NCI-H226 (cell line): ENCODE measurements at regions not wholly inside any gene's neighbourhood (a gene's known extent, or its start where the extent isn't known, plus 50 kb on each side); places are given as distances from the start of the nearest gene placed in this dataset.
A peak's percentile ranks its signal among the peaks of the same experiment; 100 is the strongest.

Source experiments
- DNase-seq: peaks from one replicate; pipeline ENCODE4 v3.0.0-alpha.2; 2015

GRCh38 chr7:84277628-84278224 is 83.1 kb upstream of the SEMA3A start:
- no peak for DNase-seq

GRCh38 chr7:84274029-84274638 is 79.5 kb upstream of the SEMA3A start:
- no peak for DNase-seq

- peak; percentile 36 for DNase-seq
These were observed 77.0 kb upstream of the SEMA3A start for GRCh38 chr7:84271543-84271942.

- no peak for DNase-seq
These were observed 69.8 kb upstream of the SEMA3A start for GRCh38 chr7:84264396-84264795.

GRCh38 chr7:84263106-84263505 is 68.5 kb upstream of the SEMA3A start:
- DNase-seq: no peak

- no peak for DNase-seq
These were observed 66.9 kb upstream of the SEMA3A start for GRCh38 chr7:84261509-84261908.

GRCh38 chr7:84258628-84259027 is 64.0 kb upstream of the SEMA3A start:
- DNase-seq: no peak

GRCh38 chr7:84256571-84256971 is 62.0 kb upstream of the SEMA3A start:
- DNase-seq: no peak

- DNase-seq: no peak
These were observed 56.7 kb upstream of the SEMA3A start for GRCh38 chr7:84251277-84251781.

GRCh38 chr7:84250452-84250851 is 55.9 kb upstream of the SEMA3A start:
- DNase-seq: no peak

- DNase-seq: no peak
These were observed 55.1 kb upstream of the SEMA3A start for GRCh38 chr7:84249656-84250055.

GRCh38 chr7:84248843-84249242 is 54.3 kb upstream of the SEMA3A start:
- no peak for DNase-seq

GRCh38 chr7:84248267-84248666 is 53.7 kb upstream of the SEMA3A start:
- peak; percentile 8 for DNase-seq

GRCh38 chr7:84247591-84247990 is 53.0 kb upstream of the SEMA3A start:
- DNase-seq: peak; percentile 70

GRCh38 chr7:84245835-84246234 is 51.2 kb upstream of the SEMA3A start:
- no peak for DNase-seq
